ENCODE measurements at regions not wholly inside any gene's neighbourhood (a gene's known extent, or its start where the extent isn't known, plus 50 kb on each side); places are given as distances from the start of the nearest gene placed in this dataset.

DNA sequence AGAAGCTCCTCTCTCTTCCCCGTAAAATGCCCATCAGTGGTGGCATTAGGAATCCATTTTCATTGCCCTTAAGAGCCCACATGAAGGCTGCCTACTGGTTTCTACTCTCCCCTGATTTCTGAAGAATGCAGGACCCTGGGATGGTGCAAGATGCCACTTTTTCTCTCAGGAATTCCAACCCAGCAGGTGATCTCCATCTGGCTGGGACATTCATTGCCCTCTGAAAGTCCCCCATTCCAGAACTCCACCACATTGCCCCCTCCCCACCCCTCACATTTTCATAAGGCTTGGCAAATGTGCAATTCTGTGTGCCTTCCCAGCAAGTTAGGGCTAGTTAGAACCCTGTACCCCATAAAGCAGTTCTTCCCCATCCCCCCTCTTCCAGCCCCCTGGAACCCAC is 88.0 kb downstream of the BANF2 start:
- ChIA-PET POLR2A (no interaction called here), CTCF (no interaction called here)
- DNase-seq (ENCODE audit: extremely low spot score): no peak
- TF ChIP-seq LEF1 (IDR thresholded peaks at IDR 0.05; ENCODE audit: borderline replicate concordance) (no peak), NFRKB (IDR thresholded peaks at IDR 0.05) (no peak), HDGF (IDR thresholded peaks at IDR 0.05; ENCODE audit: borderline replicate concordance) (no peak), ARNT (IDR thresholded peaks at IDR 0.05) (no peak), SP1 (IDR thresholded peaks at IDR 0.05) (no peak), ELF4 (IDR thresholded peaks at IDR 0.05) (no peak), BHLHE40 (IDR thresholded peaks at IDR 0.05; ENCODE audit: borderline replicate concordance) (no peak), CTBP1 (IDR thresholded peaks at IDR 0.05; ENCODE audit: borderline replicate concordance) (no peak), TARDBP (IDR thresholded peaks at IDR 0.05) (no peak), FOXK2 (IDR thresholded peaks at IDR 0.05) (no peak), SUZ12 (IDR thresholded peaks at IDR 0.05) (no peak), FOXM1 (IDR thresholded peaks at IDR 0.05; ENCODE audit: borderline replicate concordance) (no peak), ZNF384 (IDR thresholded peaks at IDR 0.05) (no peak), FOXA1 (IDR thresholded peaks at IDR 0.05) (no peak), L3MBTL2 (conservative IDR thresholded peaks at IDR 0.05) (no peak)
- TF ChIP-seq, protein P1, sequence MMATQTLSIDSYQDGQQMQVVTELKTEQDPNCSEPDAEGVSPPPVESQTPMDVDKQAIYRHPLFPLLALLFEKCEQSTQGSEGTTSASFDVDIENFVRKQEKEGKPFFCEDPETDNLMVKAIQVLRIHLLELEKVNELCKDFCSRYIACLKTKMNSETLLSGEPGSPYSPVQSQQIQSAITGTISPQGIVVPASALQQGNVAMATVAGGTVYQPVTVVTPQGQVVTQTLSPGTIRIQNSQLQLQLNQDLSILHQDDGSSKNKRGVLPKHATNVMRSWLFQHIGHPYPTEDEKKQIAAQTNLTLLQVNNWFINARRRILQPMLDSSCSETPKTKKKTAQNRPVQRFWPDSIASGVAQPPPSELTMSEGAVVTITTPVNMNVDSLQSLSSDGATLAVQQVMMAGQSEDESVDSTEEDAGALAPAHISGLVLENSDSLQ (IDR thresholded peaks at IDR 0.05): no peak

DNA sequence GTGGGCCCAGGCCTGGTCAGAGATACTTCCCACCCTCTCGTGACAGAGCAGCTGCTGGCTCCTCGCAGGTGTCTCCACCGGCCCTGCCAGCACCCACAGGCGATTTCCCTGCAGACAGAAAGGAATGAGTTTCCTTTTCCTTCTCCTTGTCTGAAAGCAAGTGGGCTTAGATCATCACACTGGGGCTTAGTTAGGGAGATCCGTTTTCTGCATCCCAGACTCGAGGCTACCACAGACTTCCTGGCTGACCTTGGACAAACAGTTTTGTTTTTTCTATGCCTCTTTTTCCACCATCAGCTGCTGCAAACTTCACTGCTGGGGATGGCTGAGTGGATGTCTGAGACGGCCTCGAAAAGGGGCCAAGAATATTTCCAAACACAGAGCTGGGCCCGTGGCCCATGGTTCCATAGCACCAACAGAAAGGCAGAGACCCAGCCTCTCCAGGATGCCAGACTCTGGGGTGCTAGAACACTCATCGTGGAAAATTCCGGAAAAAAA is 86.5 kb downstream of the BANF2 start:
- ChIA-PET POLR2A (no interaction called here), CTCF (no interaction called here)
- TF ChIP-seq BHLHE40 (IDR thresholded peaks at IDR 0.05; ENCODE audit: borderline replicate concordance) (no peak), ZNF384 (IDR thresholded peaks at IDR 0.05) (no peak), TARDBP (IDR thresholded peaks at IDR 0.05) (no peak), LEF1 (IDR thresholded peaks at IDR 0.05; ENCODE audit: borderline replicate concordance) (no peak), FOXM1 (IDR thresholded peaks at IDR 0.05; ENCODE audit: borderline replicate concordance) (no peak), L3MBTL2 (conservative IDR thresholded peaks at IDR 0.05) (no peak)
- TF ChIP-seq, protein P1 (IDR thresholded peaks at IDR 0.05): no peak
- DNase-seq (ENCODE audit: extremely low spot score): no peak

Data from HEK293T (cell line).